ENCODE measurements at regions not wholly inside any gene's neighbourhood (a gene's known extent, or its start where the extent isn't known, plus 50 kb on each side); places are given as distances from the start of the nearest gene placed in this dataset.

DNA sequence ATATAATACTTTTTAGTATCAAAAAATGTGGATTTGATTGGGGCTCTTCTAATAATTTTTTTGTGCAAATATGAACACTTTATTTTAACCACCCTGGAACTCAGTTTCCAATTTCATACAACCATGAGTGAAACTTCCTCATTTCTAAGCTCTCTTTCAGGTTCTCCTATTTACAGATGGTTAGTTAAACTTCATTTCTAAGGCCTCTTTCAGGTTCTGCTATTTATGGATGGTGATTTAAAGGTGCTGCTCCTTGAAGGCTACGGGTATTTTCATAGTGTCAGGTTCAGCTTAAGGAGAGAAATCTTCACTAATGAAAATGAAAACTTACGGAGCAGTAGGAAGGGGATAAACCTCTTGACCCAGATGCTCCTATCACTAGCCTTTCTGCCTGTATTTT is 568.3 kb downstream of the KIF20B start:
- H3K27me3 ChIP-seq: no peaks in the 10 kb centered on the region
- H3K27ac ChIP-seq: no peak overlapping the region
- H3K4me1 ChIP-seq: no peaks in the 10 kb centered on the region
- DNase-seq: no peak
- WGBS, 2 donors: 60% methylated on average over 2 of the region's 2 CpGs
- ATAC-seq: no peak
- no peaks in the 10 kb centered on the region for H3K36me3 ChIP-seq (replicated peaks in 1 of 2; ENCODE audit: insufficient read depth in 1 of 2, low read depth in 2 of 2)
- TF ChIP-seq, protein P1, sequence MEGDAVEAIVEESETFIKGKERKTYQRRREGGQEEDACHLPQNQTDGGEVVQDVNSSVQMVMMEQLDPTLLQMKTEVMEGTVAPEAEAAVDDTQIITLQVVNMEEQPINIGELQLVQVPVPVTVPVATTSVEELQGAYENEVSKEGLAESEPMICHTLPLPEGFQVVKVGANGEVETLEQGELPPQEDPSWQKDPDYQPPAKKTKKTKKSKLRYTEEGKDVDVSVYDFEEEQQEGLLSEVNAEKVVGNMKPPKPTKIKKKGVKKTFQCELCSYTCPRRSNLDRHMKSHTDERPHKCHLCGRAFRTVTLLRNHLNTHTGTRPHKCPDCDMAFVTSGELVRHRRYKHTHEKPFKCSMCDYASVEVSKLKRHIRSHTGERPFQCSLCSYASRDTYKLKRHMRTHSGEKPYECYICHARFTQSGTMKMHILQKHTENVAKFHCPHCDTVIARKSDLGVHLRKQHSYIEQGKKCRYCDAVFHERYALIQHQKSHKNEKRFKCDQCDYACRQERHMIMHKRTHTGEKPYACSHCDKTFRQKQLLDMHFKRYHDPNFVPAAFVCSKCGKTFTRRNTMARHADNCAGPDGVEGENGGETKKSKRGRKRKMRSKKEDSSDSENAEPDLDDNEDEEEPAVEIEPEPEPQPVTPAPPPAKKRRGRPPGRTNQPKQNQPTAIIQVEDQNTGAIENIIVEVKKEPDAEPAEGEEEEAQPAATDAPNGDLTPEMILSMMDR (IDR thresholded peaks at IDR 0.05): no peak
- TF ChIP-seq POLR2A (IDR thresholded peaks at IDR 0.05): no peak
- H3K4me3 ChIP-seq: no peak overlapping the region
- H3K9me3 ChIP-seq: no peaks in the 10 kb centered on the region
- intact Hi-C loops (cut with DNase I): no loop called here

DNA sequence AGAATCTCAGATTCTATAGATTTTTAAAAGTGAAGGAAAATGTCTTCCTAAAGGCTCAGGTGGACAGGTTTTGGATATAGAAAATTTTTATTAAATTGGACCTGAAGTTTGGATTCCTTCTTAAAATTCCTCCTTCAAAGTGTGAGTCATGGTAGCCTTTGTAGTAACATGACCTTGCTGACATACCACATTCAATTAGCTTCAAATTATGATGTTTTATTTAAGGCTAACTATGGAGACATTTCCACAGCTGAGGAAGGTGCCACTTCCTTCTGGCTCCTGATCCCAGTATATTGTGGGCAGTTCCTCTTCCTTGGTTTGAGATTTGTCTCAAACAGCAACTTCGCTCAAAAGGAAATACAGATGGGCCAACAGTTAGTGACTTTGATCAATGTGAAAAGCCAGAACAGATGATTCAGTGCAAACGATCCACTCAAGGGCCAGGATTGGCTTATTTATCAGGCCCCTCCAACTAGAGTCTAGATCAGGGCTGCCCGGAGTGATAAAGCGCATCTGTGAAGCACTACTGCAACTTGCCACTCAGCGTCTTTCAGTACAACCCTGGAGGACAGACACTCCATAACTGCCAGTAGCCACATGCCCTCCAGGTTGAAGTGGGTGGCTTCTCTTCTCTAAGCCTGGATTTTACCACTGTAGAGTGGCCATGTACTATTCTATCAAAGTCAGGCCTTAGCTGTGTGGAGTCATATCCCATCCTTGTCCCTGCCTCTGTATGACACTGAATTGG is 573.5 kb downstream of the KIF20B start:
- Histone ChIP-seq H3K27me3 (no peaks in the 10 kb centered on the region), H3K36me3 (replicated peaks in 1 of 2; ENCODE audit: insufficient read depth in 1 of 2, low read depth in 2 of 2) (no peaks in the 10 kb centered on the region), H3K4me3 (no peak overlapping the region), H3K27ac (no peak overlapping the region), H3K4me1 (no peaks in the 10 kb centered on the region), H3K9me3 (no peaks in the 10 kb centered on the region)
- ATAC-seq: no peak
- 64 to 78% methylated on average over 5 of the region's 5 CpGs for WGBS, 2 donors
- TF ChIP-seq, protein P1 (IDR thresholded peaks at IDR 0.05): no peak
- no peak for TF ChIP-seq POLR2A (IDR thresholded peaks at IDR 0.05)
- no peak for DNase-seq
- intact Hi-C loops (cut with DNase I): no loop called here

DNA sequence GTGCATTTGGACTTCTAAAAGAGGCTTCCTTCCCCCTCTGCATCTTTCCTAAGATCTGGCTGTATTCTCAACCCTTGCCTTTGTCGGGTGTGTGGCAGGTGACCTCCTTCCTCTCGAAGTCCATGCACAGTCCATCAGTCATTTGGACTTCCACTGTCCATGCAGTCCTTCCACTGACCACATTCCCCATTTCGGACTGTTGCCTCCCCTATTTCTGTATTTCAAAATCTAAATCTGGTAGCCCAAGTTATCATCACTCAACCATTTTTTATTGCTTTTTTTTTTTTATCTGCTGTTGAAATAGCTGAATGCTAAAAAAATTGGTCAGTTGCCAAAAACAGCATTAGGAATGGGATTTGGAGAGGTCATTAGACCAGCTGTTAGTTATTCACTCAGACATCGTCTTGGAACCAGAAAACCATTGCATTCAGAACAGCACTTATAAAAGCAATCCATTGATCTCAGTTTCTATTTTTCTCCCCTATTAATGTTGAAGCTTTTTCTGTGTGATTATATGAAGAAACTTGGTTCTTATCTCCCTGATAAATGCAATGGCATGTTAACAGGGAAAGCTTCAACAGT is 575.6 kb downstream of the KIF20B start:
- no peak for TF ChIP-seq POLR2A (IDR thresholded peaks at IDR 0.05)
- TF ChIP-seq, protein P1 (IDR thresholded peaks at IDR 0.05): no peak
- H3K4me3 ChIP-seq: no peak overlapping the region
- no peak for DNase-seq
- H3K9me3 ChIP-seq: no peaks in the 10 kb centered on the region
- no peak for ATAC-seq
- intact Hi-C loops (cut with DNase I): no loop called here
- no peaks in the 10 kb centered on the region for H3K4me1 ChIP-seq
- H3K27ac ChIP-seq: no peak overlapping the region
- H3K36me3 ChIP-seq (replicated peaks in 1 of 2; ENCODE audit: insufficient read depth in 1 of 2, low read depth in 2 of 2): no peaks in the 10 kb centered on the region
- H3K27me3 ChIP-seq: no peaks in the 10 kb centered on the region
- 56 to 65% methylated on average over 4 of the region's 4 CpGs for WGBS, 2 donors

DNA sequence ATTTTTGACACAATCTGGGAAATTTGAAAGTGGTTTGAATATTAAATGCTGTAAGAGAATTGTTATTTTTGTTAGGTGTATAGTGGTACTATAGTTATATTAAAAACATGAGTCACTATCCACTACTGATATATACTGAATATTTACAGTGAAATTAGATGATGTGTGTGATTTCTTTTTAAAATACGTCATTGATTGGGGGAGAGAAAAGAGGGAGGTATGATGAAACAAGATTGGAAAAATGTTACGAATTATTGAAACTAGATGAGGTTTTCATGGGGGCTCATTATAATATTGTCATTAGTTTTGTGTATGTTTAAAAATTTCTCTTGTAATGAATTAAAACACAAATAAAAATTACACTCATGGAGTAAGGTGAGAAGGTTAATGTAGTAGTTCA is 571.4 kb downstream of the HTR7 start:
- no peak for ATAC-seq

More for the DNA sequence above, 571.4 kb downstream of the HTR7 start:
- WGBS, 2 donors: 59 to 67% methylated on average over 2 of the region's 2 CpGs
- Histone ChIP-seq H3K27me3 (no peaks in the 10 kb centered on the region), H3K36me3 (replicated peaks in 1 of 2; ENCODE audit: insufficient read depth in 1 of 2, low read depth in 2 of 2) (no peaks in the 10 kb centered on the region), H3K27ac (no peak overlapping the region), H3K4me1 (no peaks in the 10 kb centered on the region), H3K4me3 (no peak overlapping the region), H3K9me3 (no peaks in the 10 kb centered on the region)
- no peak for TF ChIP-seq POLR2A (IDR thresholded peaks at IDR 0.05)
- TF ChIP-seq, protein P1 (IDR thresholded peaks at IDR 0.05): no peak
- intact Hi-C loops (cut with DNase I): no loop called here
- no peak for DNase-seq

All from body of pancreas (tissue), 4 donors.